Adrenal gland (tissue), 9 donors: ENCODE measurements at regions not wholly inside any gene's neighbourhood (a gene's known extent, or its start where the extent isn't known, plus 50 kb on each side); places are given as distances from the start of the nearest gene placed in this dataset.

ENCODE experiments used
- DNase-seq, 7 donors: peaks; one replicate each; pipeline ENCODE4 v3.0.0-alpha.2; 2019 to 2020
- H3K27ac ChIP-seq, 5 donors: fragments of 200-600 bp; sonication (generic) in 4 of 5; 1 replicate in 3 of 5; 2 replicates in 2 of 5; pipeline versions ENCODE4 v1.5.1 to v1.8.0; 2016 to 2020; ENCODE audit warnings: mild to moderate bottlenecking in 1 of 5
- H3K27me3 ChIP-seq: fragments of 200-600 bp; 2 replicates; pipeline ENCODE4 v1.8.0; 2021
- H3K36me3 ChIP-seq, 2 donors: fragments of 200-600 bp; replicated peaks in 1 of 2; 1 replicate in 1 of 2; 2 replicates in 1 of 2; pipeline versions ENCODE4 v1.5.1 to v1.8.0; 2018 to 2022
- H3K4me1 ChIP-seq, 2 donors: fragments of 200-600 bp; replicated peaks in 1 of 2; 1 replicate in 1 of 2; 2 replicates in 1 of 2; pipeline versions ENCODE4 v1.5.1 to v1.8.0; 2018 to 2021
- H3K4me3 ChIP-seq, 4 donors: fragments of 200-600 bp; sonication (generic) in 3 of 4; one replicate each; pipeline ENCODE4 v1.5.1; 2016 to 2018
- H3K9me3 ChIP-seq, 3 donors: fragments of 200-600 bp; sonication (generic) in 1 of 3; replicated peaks in 1 of 3; 1 replicate in 2 of 3; 2 replicates in 1 of 3; pipeline versions ENCODE4 v1.5.1 to v1.8.0; 2016 to 2021
- POLR2A ChIP-seq, 2 donors: fragments of 450-650 bp; IDR thresholded peaks; one replicate each; pipeline ENCODE4 v1.6.1; 2017; ENCODE audit warnings: antibody characterized with exemption in 2 of 2, mild to moderate bottlenecking in 2 of 2, moderate library complexity in 1 of 2
- WGBS, 4 donors: extraction: QIAGEN DNeasy Blood & Tissue Kit in 2 of 4; methylation state at CpG; one replicate each; pipeline versions ENCODE4 v1.1.5 to v1.1.7; 2013 to 2017; 5-methylcytosine and 5-hydroxymethylcytosine counted together
- intact Hi-C, 2 donors: fragments of 100-400 bp; cut with DNase I; formaldehyde crosslinking; loops; one replicate each; pipeline versions ENCODE4 v1.14.1 to v1.15.0; 2022 to 2023
- TF ChIP-seq, protein P1 (sequence below), 6 experiments: fragments of 450-650 bp in 4 of 6; fragments of 200-600 bp in 2 of 6; sonication (generic) in 1 of 6; IDR thresholded peaks; 1 replicate in 5 of 6; 2 replicates in 1 of 6; pipeline versions ENCODE4 v1.5.1 to v1.8.0; 2016 to 2021; ENCODE audit warnings: antibody characterized with exemption in 6 of 6, mild to moderate bottlenecking in 2 of 6, moderate library complexity in 1 of 6
- donor health status: healthy with polysubstance abuse.
- donor health status: Bipolar disorder and iron deficiency.
- donor health status: DM: yes; HTN: yes; CAD: no.
- donor health status: DM: no; HTN: no; CAD: no.
- donor health status: DM: no; HTN: no; CAD: no.

DNA sequence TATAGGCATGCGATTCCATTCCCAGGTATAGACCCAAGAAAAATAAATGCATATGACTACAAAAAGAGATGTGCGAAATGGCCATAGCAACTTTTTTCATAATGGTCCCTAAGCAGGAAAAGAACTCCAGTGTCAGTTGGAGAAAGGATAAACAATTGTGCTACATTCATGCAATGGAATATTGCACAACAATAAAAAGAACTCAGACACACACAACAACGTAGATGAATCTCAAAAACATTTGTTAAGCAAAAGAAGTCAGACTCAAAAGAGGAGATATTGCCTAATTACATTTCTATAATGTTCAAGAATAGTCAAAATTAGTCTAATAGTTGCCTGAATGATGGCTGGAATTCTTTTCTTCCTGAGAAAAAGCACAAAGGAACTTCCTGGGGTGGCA, 141.1 kb upstream of the GLI3 start:
- TF ChIP-seq, protein P1, sequence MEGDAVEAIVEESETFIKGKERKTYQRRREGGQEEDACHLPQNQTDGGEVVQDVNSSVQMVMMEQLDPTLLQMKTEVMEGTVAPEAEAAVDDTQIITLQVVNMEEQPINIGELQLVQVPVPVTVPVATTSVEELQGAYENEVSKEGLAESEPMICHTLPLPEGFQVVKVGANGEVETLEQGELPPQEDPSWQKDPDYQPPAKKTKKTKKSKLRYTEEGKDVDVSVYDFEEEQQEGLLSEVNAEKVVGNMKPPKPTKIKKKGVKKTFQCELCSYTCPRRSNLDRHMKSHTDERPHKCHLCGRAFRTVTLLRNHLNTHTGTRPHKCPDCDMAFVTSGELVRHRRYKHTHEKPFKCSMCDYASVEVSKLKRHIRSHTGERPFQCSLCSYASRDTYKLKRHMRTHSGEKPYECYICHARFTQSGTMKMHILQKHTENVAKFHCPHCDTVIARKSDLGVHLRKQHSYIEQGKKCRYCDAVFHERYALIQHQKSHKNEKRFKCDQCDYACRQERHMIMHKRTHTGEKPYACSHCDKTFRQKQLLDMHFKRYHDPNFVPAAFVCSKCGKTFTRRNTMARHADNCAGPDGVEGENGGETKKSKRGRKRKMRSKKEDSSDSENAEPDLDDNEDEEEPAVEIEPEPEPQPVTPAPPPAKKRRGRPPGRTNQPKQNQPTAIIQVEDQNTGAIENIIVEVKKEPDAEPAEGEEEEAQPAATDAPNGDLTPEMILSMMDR (IDR thresholded peaks at IDR 0.05), result no peak
- no peak for TF ChIP-seq POLR2A (IDR thresholded peaks at IDR 0.05)
- peaks cover 0 to 5% (median 0%) of the 10 kb centered on the region in 3 donors for H3K9me3 ChIP-seq
- no peak for DNase-seq
- 79 to 89% (median 87%) methylated on average over 3 of the region's 3 CpGs for WGBS, 4 donors
- intact Hi-C loops, result no loop called here
- H3K27ac ChIP-seq, result no peak overlapping the region
- H3K36me3 ChIP-seq, result no peaks in the 10 kb centered on the region
- no peaks in the 10 kb centered on the region for H3K27me3 ChIP-seq
- H3K4me3 ChIP-seq, result no peak overlapping the region
- no peaks in the 10 kb centered on the region for H3K4me1 ChIP-seq

DNA sequence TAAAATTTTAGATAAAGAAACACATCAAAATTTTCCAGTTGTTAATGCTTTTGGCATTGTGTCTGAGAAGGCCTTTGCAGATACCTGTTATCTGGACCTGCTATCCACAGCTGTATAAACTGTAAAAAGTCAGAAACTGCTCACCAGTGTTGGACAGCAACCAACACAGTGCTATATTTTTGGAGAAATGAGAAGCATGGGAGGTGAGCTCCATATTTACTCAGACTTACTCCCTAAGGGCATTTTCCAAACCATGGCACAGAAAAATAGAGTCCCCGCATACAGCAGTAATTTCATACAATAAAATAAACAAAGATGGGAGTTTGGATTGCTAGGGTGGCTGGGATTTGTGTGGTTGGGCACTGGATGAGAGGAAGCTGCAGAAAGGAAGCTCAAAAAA, 136.3 kb upstream of the GLI3 start:
- 50 to 90% (median 85%) methylated on average over 1 of the region's 1 CpG for WGBS, 4 donors
- H3K9me3 ChIP-seq, result peaks cover 0 to 5% (median 0%) of the 10 kb centered on the region in 3 donors
- intact Hi-C loops, result no loop called here
- H3K27me3 ChIP-seq, result no peaks in the 10 kb centered on the region
- DNase-seq, result no peak
- H3K27ac ChIP-seq, result no peak overlapping the region
- H3K4me3 ChIP-seq, result no peak overlapping the region
- TF ChIP-seq, protein P1 (IDR thresholded peaks at IDR 0.05), result no peak
- TF ChIP-seq POLR2A (IDR thresholded peaks at IDR 0.05), result no peak
- H3K36me3 ChIP-seq, result no peaks in the 10 kb centered on the region
- no peaks in the 10 kb centered on the region for H3K4me1 ChIP-seq

DNA sequence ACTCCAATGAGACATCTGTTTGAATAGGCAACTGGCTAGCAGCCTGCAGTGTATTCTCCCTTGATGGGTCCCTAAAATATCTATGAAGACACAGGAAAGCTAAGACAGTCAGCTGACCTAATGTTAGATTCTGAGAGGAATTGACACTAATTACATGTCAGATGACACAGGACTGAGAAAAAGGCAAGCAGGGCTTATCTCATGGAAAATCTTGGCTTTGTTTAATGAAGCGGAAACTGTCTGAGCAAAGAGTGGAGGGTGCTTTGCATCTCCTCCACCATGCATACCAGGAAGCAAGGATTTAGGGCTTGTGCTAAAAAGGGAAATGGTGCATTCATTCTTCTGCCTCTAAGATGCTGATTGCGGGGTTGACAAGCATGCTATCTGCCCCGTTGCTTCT, 135.5 kb upstream of the GLI3 start:
- Histone ChIP-seq H3K9me3 (peaks cover 0 to 5% (median 0%) of the 10 kb centered on the region in 3 donors), H3K36me3 (no peaks in the 10 kb centered on the region), H3K27ac (no peak overlapping the region), H3K4me1 (no peaks in the 10 kb centered on the region), H3K4me3 (no peak overlapping the region), H3K27me3 (no peaks in the 10 kb centered on the region)
- no peak for DNase-seq
- TF ChIP-seq POLR2A (IDR thresholded peaks at IDR 0.05), result no peak
- TF ChIP-seq, protein P1 (IDR thresholded peaks at IDR 0.05), result no peak
- 63 to 81% (median 64%) methylated on average over 3 of the region's 3 CpGs for WGBS, 4 donors
- intact Hi-C loops, result no loop called here

DNA sequence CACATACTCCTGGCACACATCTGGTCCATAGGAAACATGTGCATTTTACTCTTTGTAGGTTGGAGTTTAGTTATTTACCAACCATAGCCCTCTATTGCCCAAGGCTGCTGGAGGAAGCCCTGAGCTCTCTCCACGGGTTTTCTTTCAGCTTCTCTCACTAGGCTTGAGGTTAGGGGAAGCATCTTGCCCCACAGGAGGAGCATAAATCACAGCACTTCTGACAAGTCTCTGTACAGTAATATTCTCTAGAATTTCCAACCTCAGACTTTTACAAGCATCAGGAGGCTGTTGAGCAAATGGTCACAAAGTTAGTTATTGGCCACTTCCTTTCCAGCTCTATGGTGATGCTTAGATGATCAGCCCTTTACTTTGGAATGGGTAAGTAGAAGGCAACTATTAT, 122.9 kb upstream of the GLI3 start:
- H3K4me3 ChIP-seq, result no peak overlapping the region
- no peak for TF ChIP-seq POLR2A (IDR thresholded peaks at IDR 0.05)
- TF ChIP-seq, protein P1 (IDR thresholded peaks at IDR 0.05), result no peak
- H3K27ac ChIP-seq, result no peak overlapping the region
- WGBS, 4 donors, result 25 to 38% (median 31%) methylated on average over 1 of the region's 1 CpG
- no peaks in the 10 kb centered on the region for H3K4me1 ChIP-seq
- H3K9me3 ChIP-seq, result no peaks in the 10 kb centered on the region
- no peaks in the 10 kb centered on the region for H3K27me3 ChIP-seq
- no peak for DNase-seq
- intact Hi-C loops, result no loop called here
- H3K36me3 ChIP-seq, result no peaks in the 10 kb centered on the region
